GM10266 (cell line): ENCODE measurements at regions not wholly inside any gene's neighbourhood (a gene's known extent, or its start where the extent isn't known, plus 50 kb on each side); places are given as distances from the start of the nearest gene placed in this dataset.

ENCODE experiments used
- DNase-seq: peaks from one replicate; pipeline ENCODE4 v3.0.0; 2012; ENCODE audit errors: extremely low spot score
- CTCF ChIP-seq: IDR thresholded peaks from 2 replicates; pipeline ENCODE4 v1.5.1; 2012; ENCODE audit warnings: mild to moderate bottlenecking, low read depth; ENCODE audit not compliant: control insufficient read depth, insufficient read depth; ENCODE audit errors: missing control alignments

GRCh38 chr3:143201870-143202752 lies 82.5 kb downstream of the CHST2 start:
- TF ChIP-seq CTCF, result no peak
- DNase-seq, result no peak

GRCh38 chr3:143203142-143203541 lies 83.6 kb downstream of the CHST2 start:
- no peak for TF ChIP-seq CTCF
- DNase-seq, result no peak

GRCh38 chr3:143203848-143204247 lies 84.3 kb downstream of the CHST2 start:
- no peak for DNase-seq
- no peak for TF ChIP-seq CTCF

GRCh38 chr3:143206955-143207337 lies 87.4 kb downstream of the CHST2 start:
- DNase-seq, result no peak

GRCh38 chr3:143207338-143207961 lies 87.9 kb downstream of the CHST2 start:
- no peak for TF ChIP-seq CTCF
- DNase-seq, result peak; percentile 52

More at GRCh38 chr3:143206955-143207337, 87.4 kb downstream of the CHST2 start:
- TF ChIP-seq CTCF, result no peak

GRCh38 chr3:143208976-143209714 lies 89.6 kb downstream of the CHST2 start:
- TF ChIP-seq CTCF, result no peak
- DNase-seq, result no peak
